K562 (cell line): ENCODE measurements at regions not wholly inside any gene's neighbourhood (a gene's known extent, or its start where the extent isn't known, plus 50 kb on each side); places are given as distances from the start of the nearest gene placed in this dataset.

Experiments
- E2F3 ChIP-seq: fragments of 250-450 bp; sonication (Bioruptor Pico); IDR thresholded peaks from 2 replicates; pipeline ENCODE4 v1.4.0; 2020; ENCODE audit warnings: mild to moderate bottlenecking
- HDAC8 ChIP-seq: fragments of 450-650 bp; IDR thresholded peaks from 2 replicates; pipeline ENCODE4 v1.6.1; 2016; ENCODE audit warnings: mild to moderate bottlenecking, missing genetic modification characterization, moderate library complexity, missing compliant biosample characterization
- HES1 ChIP-seq: fragments of 450-650 bp; IDR thresholded peaks from 2 replicates; pipeline ENCODE4 v1.6.1; 2016; ENCODE audit warnings: low read depth, mild to moderate bottlenecking, moderate library complexity
- HNRNPLL ChIP-seq: fragments of 200-400 bp; formaldehyde crosslinking; IDR thresholded peaks from 2 replicates; pipeline ENCODE4 v1.6.1; 2017; ENCODE audit warnings: low read length, low read depth, mild to moderate bottlenecking; ENCODE audit not compliant: poor library complexity, severe bottlenecking
- HOXB6 ChIP-seq: fragments of 250-450 bp; sonication (Bioruptor Pico); IDR thresholded peaks from 2 replicates; pipeline ENCODE4 v1.5.1; 2022; ENCODE audit warnings: mild to moderate bottlenecking, borderline replicate concordance
- IFI16 ChIP-seq: fragments of 250-450 bp; sonication (Bioruptor Pico); IDR thresholded peaks from 2 replicates; pipeline ENCODE4 v2.1.2; 2022; ENCODE audit warnings: mild to moderate bottlenecking, inconsistent platforms
- IRF9 ChIP-seq: fragments of 450-650 bp; IDR thresholded peaks from 2 replicates; pipeline ENCODE4 v1.6.1; 2016; ENCODE audit warnings: missing biosample characterization, missing genetic modification characterization
- MTA3 ChIP-seq: fragments of 450-650 bp; formaldehyde crosslinking; IDR thresholded peaks from 2 replicates; pipeline ENCODE4 v1.6.1; 2017; ENCODE audit warnings: mild to moderate bottlenecking, borderline replicate concordance
- MYBL2 ChIP-seq, 2 experiments: fragments of 450-650 bp in 1 of 2; sonication (generic) in 1 of 2; formaldehyde crosslinking in 1 of 2; IDR thresholded peaks; 2 replicates each; pipeline versions ENCODE4 v1.6.1 to v1.8.1; 2017 to 2022; ENCODE audit warnings: borderline replicate concordance in 1 of 2, inconsistent platforms in 1 of 2, low read depth in 1 of 2, mild to moderate bottlenecking in 1 of 2, missing genetic modification reagents in 1 of 2, moderate library complexity in 1 of 2
- NR0B1 ChIP-seq: fragments of 450-650 bp; IDR thresholded peaks from one replicate; pipeline ENCODE4 v1.6.1; 2018; ENCODE audit warnings: mild to moderate bottlenecking, moderate library complexity; ENCODE audit not compliant: partially characterized antibody
- RAD21 ChIP-seq, 2 experiments: fragments of 250-450 bp in 1 of 2; fragments of 450-650 bp in 1 of 2; sonication (Bioruptor Pico) in 1 of 2; formaldehyde crosslinking in 1 of 2; IDR thresholded peaks in 1 of 2; conservative IDR thresholded peaks in 1 of 2; 2 replicates each; pipeline versions ENCODE4 v1.4.0 to v1.8.0; 2020 to 2022; ENCODE audit warnings: mild to moderate bottlenecking in 2 of 2, moderate library complexity in 1 of 2
- SNRNP70 ChIP-seq: fragments of 200-400 bp; formaldehyde crosslinking; optimal IDR thresholded peaks from 2 replicates; pipeline ENCODE3; 2017; ENCODE audit warnings: low read depth, low read length
- SOX6 ChIP-seq: fragments of 450-650 bp; IDR thresholded peaks from 2 replicates; pipeline ENCODE4 v1.6.1; 2014; ENCODE audit warnings: mild to moderate bottlenecking
- TBP ChIP-seq: optimal IDR thresholded peaks from 2 replicates; pipeline ENCODE3; 2011; ENCODE audit warnings: low read depth, low read length, improper control_type of control experiment
- ZBTB33 ChIP-seq: sonication (generic); formaldehyde crosslinking; IDR thresholded peaks from 2 replicates; pipeline ENCODE4 v1.8.1; 2023; ENCODE audit warnings: mild to moderate bottlenecking, missing genetic modification reagents
- ZC3H11A ChIP-seq: IDR thresholded peaks from 2 replicates; pipeline ENCODE4 v1.6.1; 2012; ENCODE audit warnings: low read depth, low read length, improper control_type of control experiment
- ZEB2 ChIP-seq: fragments of 450-650 bp; IDR thresholded peaks from 2 replicates; pipeline ENCODE4 v1.6.1; 2016
- ZNF507 ChIP-seq: conservative IDR thresholded peaks from 2 replicates; pipeline ENCODE4 v1.6.1; 2017; ENCODE audit warnings: missing genetic modification characterization, missing compliant biosample characterization
- ZNF57 ChIP-seq: fragments of 450-650 bp; formaldehyde crosslinking; IDR thresholded peaks from 2 replicates; pipeline ENCODE4 v1.4.0; 2020; ENCODE audit warnings: mild to moderate bottlenecking, moderate library complexity
- TF ChIP-seq, protein P1 (sequence below), 2 experiments: fragments of 250-450 bp in 1 of 2; fragments of 450-650 bp in 1 of 2; sonication (Bioruptor Pico) in 1 of 2; IDR thresholded peaks; 2 replicates each; pipeline versions ENCODE4 v1.6.1 to v1.8.0; 2016 to 2021; ENCODE audit warnings: mild to moderate bottlenecking in 2 of 2, moderate library complexity in 2 of 2, missing compliant biosample characterization in 1 of 2, missing genetic modification characterization in 1 of 2
- TF ChIP-seq, protein P2 (sequence below): sonication (generic); formaldehyde crosslinking; IDR thresholded peaks from 2 replicates; pipeline ENCODE4 v1.8.1; 2023; ENCODE audit warnings: mild to moderate bottlenecking, missing genetic modification reagents

GRCh38 chr2:144582651-144583380 lies 62.9 kb upstream of the ZEB2 start (continued):
- TF ChIP-seq ZBTB33 (peak; percentile 61; the same call in 1 of the 2 replicates), HNRNPLL (no peak), HES1 (peak; percentile 88), MYBL2 (IDR thresholded peaks at IDR 0.05; ENCODE audit: low read depth) (no peak), MYBL2 (CRISPR knock-in tag; IDR thresholded peaks at IDR 0.05; ENCODE audit: borderline replicate concordance) (no peak), HOXB6 (CRISPR knock-in tag) (no peak), ZC3H11A (no peak), TBP (peak; percentile 65), IFI16 (no peak), RAD21 (CRISPR knock-in tag; conservative IDR thresholded peaks at IDR 0.05 in 1 of 2, IDR thresholded peaks at IDR 0.05 in 1 of 2) (peak; percentile 53 to 77), MTA3 (peak; percentile 91), ZNF57 (CRISPR knock-in tag) (no peak), ZEB2 (peak; percentile 82; the same call in 1 of the 2 replicates), E2F3 (CRISPR knock-in tag) (peak; percentile 47; the same call in 1 of the 2 replicates), NR0B1 (no peak), SOX6 (peak; percentile 96), HDAC8 (no peak), IRF9 (tag) (no peak), ZNF507 (tag) (no peak), SNRNP70 (no peak)
- TF ChIP-seq, protein P1, sequence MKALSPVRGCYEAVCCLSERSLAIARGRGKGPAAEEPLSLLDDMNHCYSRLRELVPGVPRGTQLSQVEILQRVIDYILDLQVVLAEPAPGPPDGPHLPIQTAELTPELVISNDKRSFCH (CRISPR knock-in tag; IDR thresholded peaks at IDR 0.05): no peak
- TF ChIP-seq, protein P1 (tag; IDR thresholded peaks at IDR 0.05): peak; percentile 74
- TF ChIP-seq, protein P2, sequence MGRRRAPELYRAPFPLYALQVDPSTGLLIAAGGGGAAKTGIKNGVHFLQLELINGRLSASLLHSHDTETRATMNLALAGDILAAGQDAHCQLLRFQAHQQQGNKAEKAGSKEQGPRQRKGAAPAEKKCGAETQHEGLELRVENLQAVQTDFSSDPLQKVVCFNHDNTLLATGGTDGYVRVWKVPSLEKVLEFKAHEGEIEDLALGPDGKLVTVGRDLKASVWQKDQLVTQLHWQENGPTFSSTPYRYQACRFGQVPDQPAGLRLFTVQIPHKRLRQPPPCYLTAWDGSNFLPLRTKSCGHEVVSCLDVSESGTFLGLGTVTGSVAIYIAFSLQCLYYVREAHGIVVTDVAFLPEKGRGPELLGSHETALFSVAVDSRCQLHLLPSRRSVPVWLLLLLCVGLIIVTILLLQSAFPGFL: no peak
